ENCODE measurements at regions not wholly inside any gene's neighbourhood (a gene's known extent, or its start where the extent isn't known, plus 50 kb on each side); places are given as distances from the start of the nearest gene placed in this dataset.

DNA sequence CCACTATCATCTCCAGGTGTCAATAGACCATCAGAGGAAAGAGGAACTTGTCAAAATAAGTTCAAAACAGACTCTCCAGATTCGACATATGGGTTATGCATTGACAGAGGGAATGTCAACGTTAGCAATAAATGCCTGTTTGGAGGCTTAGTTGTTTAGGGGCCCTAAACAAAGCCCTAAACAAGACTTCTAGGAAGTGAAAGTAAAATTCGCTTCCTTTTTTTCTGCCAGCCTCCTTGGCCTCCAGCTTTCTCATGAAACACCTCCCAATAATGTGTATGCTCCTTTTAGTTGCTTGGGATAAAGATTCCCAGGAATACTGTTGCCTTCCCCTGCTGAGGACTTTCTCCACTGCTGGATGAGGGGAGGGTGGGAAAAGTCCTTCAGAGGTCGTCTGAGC, 70.9 kb upstream of the ARNT2 start:
- TF ChIP-seq SIN3A (IDR thresholded peaks at IDR 0.05; ENCODE audit: borderline replicate concordance, insufficient read depth, low read depth, low read length) (no peak), POLR2AphosphoS5 (IDR thresholded peaks at IDR 0.05; ENCODE audit: low read depth, low read length) (no peak), TCF7L2 (IDR thresholded peaks at IDR 0.05; ENCODE audit: low read depth, low read length) (no peak)
- TF ChIP-seq, protein P1, sequence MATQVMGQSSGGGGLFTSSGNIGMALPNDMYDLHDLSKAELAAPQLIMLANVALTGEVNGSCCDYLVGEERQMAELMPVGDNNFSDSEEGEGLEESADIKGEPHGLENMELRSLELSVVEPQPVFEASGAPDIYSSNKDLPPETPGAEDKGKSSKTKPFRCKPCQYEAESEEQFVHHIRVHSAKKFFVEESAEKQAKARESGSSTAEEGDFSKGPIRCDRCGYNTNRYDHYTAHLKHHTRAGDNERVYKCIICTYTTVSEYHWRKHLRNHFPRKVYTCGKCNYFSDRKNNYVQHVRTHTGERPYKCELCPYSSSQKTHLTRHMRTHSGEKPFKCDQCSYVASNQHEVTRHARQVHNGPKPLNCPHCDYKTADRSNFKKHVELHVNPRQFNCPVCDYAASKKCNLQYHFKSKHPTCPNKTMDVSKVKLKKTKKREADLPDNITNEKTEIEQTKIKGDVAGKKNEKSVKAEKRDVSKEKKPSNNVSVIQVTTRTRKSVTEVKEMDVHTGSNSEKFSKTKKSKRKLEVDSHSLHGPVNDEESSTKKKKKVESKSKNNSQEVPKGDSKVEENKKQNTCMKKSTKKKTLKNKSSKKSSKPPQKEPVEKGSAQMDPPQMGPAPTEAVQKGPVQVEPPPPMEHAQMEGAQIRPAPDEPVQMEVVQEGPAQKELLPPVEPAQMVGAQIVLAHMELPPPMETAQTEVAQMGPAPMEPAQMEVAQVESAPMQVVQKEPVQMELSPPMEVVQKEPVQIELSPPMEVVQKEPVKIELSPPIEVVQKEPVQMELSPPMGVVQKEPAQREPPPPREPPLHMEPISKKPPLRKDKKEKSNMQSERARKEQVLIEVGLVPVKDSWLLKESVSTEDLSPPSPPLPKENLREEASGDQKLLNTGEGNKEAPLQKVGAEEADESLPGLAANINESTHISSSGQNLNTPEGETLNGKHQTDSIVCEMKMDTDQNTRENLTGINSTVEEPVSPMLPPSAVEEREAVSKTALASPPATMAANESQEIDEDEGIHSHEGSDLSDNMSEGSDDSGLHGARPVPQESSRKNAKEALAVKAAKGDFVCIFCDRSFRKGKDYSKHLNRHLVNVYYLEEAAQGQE (IDR thresholded peaks at IDR 0.05; ENCODE audit: insufficient read depth in 1 of 2, low read depth in 2 of 2, low read length in 1 of 2), result no peak
- TF ChIP-seq, protein P2, sequence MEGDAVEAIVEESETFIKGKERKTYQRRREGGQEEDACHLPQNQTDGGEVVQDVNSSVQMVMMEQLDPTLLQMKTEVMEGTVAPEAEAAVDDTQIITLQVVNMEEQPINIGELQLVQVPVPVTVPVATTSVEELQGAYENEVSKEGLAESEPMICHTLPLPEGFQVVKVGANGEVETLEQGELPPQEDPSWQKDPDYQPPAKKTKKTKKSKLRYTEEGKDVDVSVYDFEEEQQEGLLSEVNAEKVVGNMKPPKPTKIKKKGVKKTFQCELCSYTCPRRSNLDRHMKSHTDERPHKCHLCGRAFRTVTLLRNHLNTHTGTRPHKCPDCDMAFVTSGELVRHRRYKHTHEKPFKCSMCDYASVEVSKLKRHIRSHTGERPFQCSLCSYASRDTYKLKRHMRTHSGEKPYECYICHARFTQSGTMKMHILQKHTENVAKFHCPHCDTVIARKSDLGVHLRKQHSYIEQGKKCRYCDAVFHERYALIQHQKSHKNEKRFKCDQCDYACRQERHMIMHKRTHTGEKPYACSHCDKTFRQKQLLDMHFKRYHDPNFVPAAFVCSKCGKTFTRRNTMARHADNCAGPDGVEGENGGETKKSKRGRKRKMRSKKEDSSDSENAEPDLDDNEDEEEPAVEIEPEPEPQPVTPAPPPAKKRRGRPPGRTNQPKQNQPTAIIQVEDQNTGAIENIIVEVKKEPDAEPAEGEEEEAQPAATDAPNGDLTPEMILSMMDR (IDR thresholded peaks at IDR 0.05), result no peak
- CTCF ChIA-PET, result no interaction called here
- no peaks in the 10 kb centered on the region for H3K36me3 ChIP-seq (ENCODE audit: control insufficient read depth, insufficient read depth, low read length)
- peaks cover 3% of the 10 kb centered on the region; the same call in 1 of the 2 replicates for H3K9me3 ChIP-seq (ENCODE audit: control insufficient read depth, insufficient read depth, low read depth, low read length)
- H3K27me3 ChIP-seq (ENCODE audit: control insufficient read depth, insufficient read depth, low read length), result peaks cover 4% of the 10 kb centered on the region
- H3K4me3 ChIP-seq (ENCODE audit: low read depth in 2 of 2, low read length in 2 of 2), result peak overlapping the region in 1 of 2 experiments; percentile 15; a peak in 1 of 4 replicates
- BruUV-seq (replicated peaks), result no TSS peak
- DNase-seq (ENCODE audit: low read depth, low spot score) (no peak), ATAC-seq (no peak)
- POLR2A ChIA-PET, result no interaction called here
- in situ Hi-C loops (cut with HindIII; ENCODE audit: low pct_unique_long_range_greater_than_20kb, low sequenced_read_pairs), result no loop called here
- no peak overlapping the region for H3K27ac ChIP-seq (ENCODE audit: low read length)
- intact Hi-C loops (cut with micrococcal nuclease; ENCODE audit: unreplicated experiment), result no loop called here
- no peaks in the 10 kb centered on the region for H3K4me1 ChIP-seq (ENCODE audit: control insufficient read depth, insufficient read depth, low read length)

DNA sequence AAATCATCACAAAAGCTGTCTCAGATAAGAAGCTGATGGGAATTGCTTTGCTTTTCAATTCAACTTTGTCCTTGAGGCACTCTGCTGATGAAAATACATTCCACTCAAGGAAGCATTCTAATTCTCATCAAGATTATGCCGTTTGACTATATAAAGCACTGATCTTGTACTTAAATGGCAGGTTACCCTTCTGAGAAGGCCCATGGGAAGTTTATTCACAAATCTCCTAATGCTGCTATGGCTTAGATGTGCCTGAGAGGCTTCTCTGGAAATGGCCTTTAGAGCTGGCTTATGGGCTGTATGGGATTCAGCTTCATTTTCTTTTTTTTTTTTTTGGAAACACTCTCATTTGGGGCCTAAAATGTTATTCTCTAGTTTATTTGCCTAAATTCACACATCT, 69.7 kb upstream of the ARNT2 start:
- peaks cover 11% of the 10 kb centered on the region for H3K27me3 ChIP-seq (ENCODE audit: control insufficient read depth, insufficient read depth, low read length)
- H3K4me3 ChIP-seq (ENCODE audit: low read depth in 2 of 2, low read length in 2 of 2), result no peak overlapping the region
- H3K36me3 ChIP-seq (ENCODE audit: control insufficient read depth, insufficient read depth, low read length), result no peaks in the 10 kb centered on the region; the same call in 1 of the 2 replicates
- in situ Hi-C loops (cut with HindIII; ENCODE audit: low pct_unique_long_range_greater_than_20kb, low sequenced_read_pairs), result no loop called here
- DNase-seq (ENCODE audit: low read depth, low spot score), result no peak
- BruUV-seq (replicated peaks), result no TSS peak
- POLR2A ChIA-PET, result interaction anchor here (0.6 kb wide), 1 partner anchor 702 kb away, joined by 3 read pairs; no protein-coding TSS in a partner anchor
- intact Hi-C loops (cut with micrococcal nuclease; ENCODE audit: unreplicated experiment), result no loop called here
- CTCF ChIA-PET, result no interaction called here
- TF ChIP-seq, protein P1 (IDR thresholded peaks at IDR 0.05; ENCODE audit: insufficient read depth in 1 of 2, low read depth in 2 of 2, low read length in 1 of 2), result no peak
- TF ChIP-seq POLR2AphosphoS5 (IDR thresholded peaks at IDR 0.05; ENCODE audit: low read depth, low read length) (no peak), SIN3A (IDR thresholded peaks at IDR 0.05; ENCODE audit: borderline replicate concordance, insufficient read depth, low read depth, low read length) (no peak), TCF7L2 (IDR thresholded peaks at IDR 0.05; ENCODE audit: low read depth, low read length) (no peak)
- TF ChIP-seq, protein P2 (IDR thresholded peaks at IDR 0.05), result no peak
- no peak overlapping the region for H3K27ac ChIP-seq (ENCODE audit: low read length)
- H3K4me1 ChIP-seq (ENCODE audit: control insufficient read depth, insufficient read depth, low read length), result no peaks in the 10 kb centered on the region
- H3K9me3 ChIP-seq (ENCODE audit: control insufficient read depth, insufficient read depth, low read depth, low read length), result peaks cover 3% of the 10 kb centered on the region; the same call in 1 of the 2 replicates
- ATAC-seq, result no peak

All from Panc1 (cell line).